Erythroblast (primary cell): ENCODE measurements at regions not wholly inside any gene's neighbourhood (a gene's known extent, or its start where the extent isn't known, plus 50 kb on each side); places are given as distances from the start of the nearest gene placed in this dataset.

Experiments used
- GATA1 ChIP-seq: IDR thresholded peaks from 2 replicates; pipeline ENCODE4 v1.6.1; 2011; ENCODE audit warnings: low read depth, mild to moderate bottlenecking, control low read depth, low read length, moderate library complexity
- POLR2A ChIP-seq: IDR thresholded peaks from 2 replicates; pipeline ENCODE4 v1.6.1; 2011; ENCODE audit warnings: mild to moderate bottlenecking, low read length

GRCh38 chr15:95127356-95127755, 896.0 kb downstream of the MCTP2 start:
- TF ChIP-seq POLR2A (no peak), GATA1 (no peak)
